ENCODE measurements at regions not wholly inside any gene's neighbourhood (a gene's known extent, or its start where the extent isn't known, plus 50 kb on each side); places are given as distances from the start of the nearest gene placed in this dataset.

- TF ChIP-seq, protein P1, sequence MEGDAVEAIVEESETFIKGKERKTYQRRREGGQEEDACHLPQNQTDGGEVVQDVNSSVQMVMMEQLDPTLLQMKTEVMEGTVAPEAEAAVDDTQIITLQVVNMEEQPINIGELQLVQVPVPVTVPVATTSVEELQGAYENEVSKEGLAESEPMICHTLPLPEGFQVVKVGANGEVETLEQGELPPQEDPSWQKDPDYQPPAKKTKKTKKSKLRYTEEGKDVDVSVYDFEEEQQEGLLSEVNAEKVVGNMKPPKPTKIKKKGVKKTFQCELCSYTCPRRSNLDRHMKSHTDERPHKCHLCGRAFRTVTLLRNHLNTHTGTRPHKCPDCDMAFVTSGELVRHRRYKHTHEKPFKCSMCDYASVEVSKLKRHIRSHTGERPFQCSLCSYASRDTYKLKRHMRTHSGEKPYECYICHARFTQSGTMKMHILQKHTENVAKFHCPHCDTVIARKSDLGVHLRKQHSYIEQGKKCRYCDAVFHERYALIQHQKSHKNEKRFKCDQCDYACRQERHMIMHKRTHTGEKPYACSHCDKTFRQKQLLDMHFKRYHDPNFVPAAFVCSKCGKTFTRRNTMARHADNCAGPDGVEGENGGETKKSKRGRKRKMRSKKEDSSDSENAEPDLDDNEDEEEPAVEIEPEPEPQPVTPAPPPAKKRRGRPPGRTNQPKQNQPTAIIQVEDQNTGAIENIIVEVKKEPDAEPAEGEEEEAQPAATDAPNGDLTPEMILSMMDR (IDR thresholded peaks at IDR 0.05), result no peak
- no peak for TF ChIP-seq POLR2A (IDR thresholded peaks at IDR 0.05)
These were observed 427.8 kb downstream of the ZNF608 start for GRCh38 chr5:124318661-124319060.

Data from lower leg skin (tissue), 3 donors.